Calu3 (cell line): ENCODE measurements at regions not wholly inside any gene's neighbourhood (a gene's known extent, or its start where the extent isn't known, plus 50 kb on each side); places are given as distances from the start of the nearest gene placed in this dataset.

ENCODE experiments used
- BruUV-seq: library from RNA; stranded (reverse); fragments of 400-500 nt; replicated peaks from 2 replicates; lab custom pipeline; 2021; lab: Mats Ljungman, UMichigan
- CTCF ChIA-PET: fragments of 300-600 bp; sonication (Branson Sonifier 250); formaldehyde crosslinking; loops from one replicate; lab custom pipeline; 2022; ENCODE audit warnings: antibody characterized with exemption; lab: Charles Lee
- DNase-seq: peaks from one replicate; pipeline ENCODE4 v3.0.0; 2022
- H3K27ac Mint-ChIP-seq: one replicate; pipeline ENCODE4 v1.8.0; 2022; ENCODE audit warnings: mixed read lengths; ENCODE audit not compliant: unreplicated experiment
- H3K27me3 Mint-ChIP-seq: one replicate; pipeline ENCODE4 v1.8.0; 2022; ENCODE audit warnings: mixed read lengths; ENCODE audit not compliant: unreplicated experiment
- H3K36me3 Mint-ChIP-seq: one replicate; pipeline ENCODE4 v1.8.0; 2022; ENCODE audit warnings: mild to moderate bottlenecking, moderate library complexity, mixed read lengths; ENCODE audit not compliant: insufficient read depth, unreplicated experiment
- H3K4me1 Mint-ChIP-seq: one replicate; pipeline ENCODE4 v1.8.0; 2022; ENCODE audit warnings: mild to moderate bottlenecking, low read depth, mixed read lengths; ENCODE audit not compliant: unreplicated experiment
- H3K4me3 Mint-ChIP-seq: one replicate; pipeline ENCODE4 v1.8.0; 2022; ENCODE audit warnings: mild to moderate bottlenecking, low read depth, moderate library complexity, mixed read lengths; ENCODE audit not compliant: unreplicated experiment
- H3K9me3 Mint-ChIP-seq: one replicate; pipeline ENCODE4 v1.8.0; 2022; ENCODE audit warnings: low read depth, mixed read lengths; ENCODE audit not compliant: unreplicated experiment
- intact Hi-C: fragments of 100-400 bp; cut with micrococcal nuclease; formaldehyde crosslinking; loops from one replicate; pipeline ENCODE4 v1.10.0; 2022; ENCODE audit not compliant: unreplicated experiment
- TF ChIP-seq, protein P1 (sequence below): fragments of 200-600 bp; IDR thresholded peaks from one replicate; pipeline ENCODE4 v1.8.0; 2022; ENCODE audit warnings: antibody characterized with exemption; ENCODE audit not compliant: unreplicated experiment

DNA sequence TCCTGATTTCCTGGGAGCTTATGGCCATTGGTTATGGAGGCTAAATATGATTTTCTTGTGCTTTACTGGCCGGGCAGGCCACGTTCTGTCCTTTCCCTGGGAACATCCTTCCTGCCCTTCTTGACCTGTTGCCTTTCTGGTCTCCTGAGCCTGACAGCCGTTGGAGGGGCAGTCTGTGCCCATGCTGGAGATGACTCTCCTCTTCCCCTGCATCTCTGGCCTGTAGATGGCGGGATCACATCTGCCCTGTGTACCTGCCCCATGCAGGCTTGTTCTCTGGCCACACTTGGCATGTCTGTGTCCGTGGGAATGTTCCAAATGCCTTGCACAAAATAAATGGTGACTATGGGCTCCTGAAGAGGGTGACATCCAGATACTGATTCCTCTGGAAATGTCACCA is 253.1 kb upstream of the IRX4 start:
- DNase-seq = no peak
- no peak overlapping the region for H3K4me3 Mint-ChIP-seq
- intact Hi-C loops = no loop called here
- H3K36me3 Mint-ChIP-seq = no peaks in the 10 kb centered on the region
- CTCF ChIA-PET = no interaction called here
- no peaks in the 10 kb centered on the region for H3K4me1 Mint-ChIP-seq
- H3K27ac Mint-ChIP-seq = no peak overlapping the region
- TF ChIP-seq, protein P1, sequence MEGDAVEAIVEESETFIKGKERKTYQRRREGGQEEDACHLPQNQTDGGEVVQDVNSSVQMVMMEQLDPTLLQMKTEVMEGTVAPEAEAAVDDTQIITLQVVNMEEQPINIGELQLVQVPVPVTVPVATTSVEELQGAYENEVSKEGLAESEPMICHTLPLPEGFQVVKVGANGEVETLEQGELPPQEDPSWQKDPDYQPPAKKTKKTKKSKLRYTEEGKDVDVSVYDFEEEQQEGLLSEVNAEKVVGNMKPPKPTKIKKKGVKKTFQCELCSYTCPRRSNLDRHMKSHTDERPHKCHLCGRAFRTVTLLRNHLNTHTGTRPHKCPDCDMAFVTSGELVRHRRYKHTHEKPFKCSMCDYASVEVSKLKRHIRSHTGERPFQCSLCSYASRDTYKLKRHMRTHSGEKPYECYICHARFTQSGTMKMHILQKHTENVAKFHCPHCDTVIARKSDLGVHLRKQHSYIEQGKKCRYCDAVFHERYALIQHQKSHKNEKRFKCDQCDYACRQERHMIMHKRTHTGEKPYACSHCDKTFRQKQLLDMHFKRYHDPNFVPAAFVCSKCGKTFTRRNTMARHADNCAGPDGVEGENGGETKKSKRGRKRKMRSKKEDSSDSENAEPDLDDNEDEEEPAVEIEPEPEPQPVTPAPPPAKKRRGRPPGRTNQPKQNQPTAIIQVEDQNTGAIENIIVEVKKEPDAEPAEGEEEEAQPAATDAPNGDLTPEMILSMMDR = no peak
- H3K27me3 Mint-ChIP-seq = no peaks in the 10 kb centered on the region
- BruUV-seq = no TSS peak
- peaks cover 6% of the 10 kb centered on the region for H3K9me3 Mint-ChIP-seq

DNA sequence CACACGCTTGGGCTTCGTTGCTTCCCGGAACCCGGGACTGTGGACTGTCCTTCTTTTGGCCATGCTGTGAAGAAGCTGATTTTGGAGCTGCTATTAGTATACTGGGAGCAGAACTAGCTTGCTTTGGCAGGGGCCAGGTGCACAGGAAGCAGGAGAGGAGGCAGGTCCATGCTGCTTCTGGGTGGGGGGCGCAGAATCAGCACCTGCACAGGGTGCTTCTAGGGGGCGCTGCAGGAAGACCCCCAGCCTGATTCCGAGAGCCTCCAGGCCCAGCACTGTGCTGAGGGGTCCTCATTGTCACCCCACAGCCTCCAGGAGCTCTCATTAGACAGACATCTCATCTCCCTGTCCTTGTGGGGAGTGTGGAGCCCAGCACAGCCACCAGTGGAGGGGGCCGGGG is 252.6 kb upstream of the IRX4 start:
- no peak for DNase-seq
- no peaks in the 10 kb centered on the region for H3K36me3 Mint-ChIP-seq
- no TSS peak for BruUV-seq
- H3K27ac Mint-ChIP-seq = no peak overlapping the region
- TF ChIP-seq, protein P1 = no peak
- CTCF ChIA-PET = no interaction called here
- intact Hi-C loops = no loop called here
- no peak overlapping the region for H3K4me3 Mint-ChIP-seq
- no peaks in the 10 kb centered on the region for H3K4me1 Mint-ChIP-seq
- H3K9me3 Mint-ChIP-seq = peaks cover 6% of the 10 kb centered on the region
- no peaks in the 10 kb centered on the region for H3K27me3 Mint-ChIP-seq

DNA sequence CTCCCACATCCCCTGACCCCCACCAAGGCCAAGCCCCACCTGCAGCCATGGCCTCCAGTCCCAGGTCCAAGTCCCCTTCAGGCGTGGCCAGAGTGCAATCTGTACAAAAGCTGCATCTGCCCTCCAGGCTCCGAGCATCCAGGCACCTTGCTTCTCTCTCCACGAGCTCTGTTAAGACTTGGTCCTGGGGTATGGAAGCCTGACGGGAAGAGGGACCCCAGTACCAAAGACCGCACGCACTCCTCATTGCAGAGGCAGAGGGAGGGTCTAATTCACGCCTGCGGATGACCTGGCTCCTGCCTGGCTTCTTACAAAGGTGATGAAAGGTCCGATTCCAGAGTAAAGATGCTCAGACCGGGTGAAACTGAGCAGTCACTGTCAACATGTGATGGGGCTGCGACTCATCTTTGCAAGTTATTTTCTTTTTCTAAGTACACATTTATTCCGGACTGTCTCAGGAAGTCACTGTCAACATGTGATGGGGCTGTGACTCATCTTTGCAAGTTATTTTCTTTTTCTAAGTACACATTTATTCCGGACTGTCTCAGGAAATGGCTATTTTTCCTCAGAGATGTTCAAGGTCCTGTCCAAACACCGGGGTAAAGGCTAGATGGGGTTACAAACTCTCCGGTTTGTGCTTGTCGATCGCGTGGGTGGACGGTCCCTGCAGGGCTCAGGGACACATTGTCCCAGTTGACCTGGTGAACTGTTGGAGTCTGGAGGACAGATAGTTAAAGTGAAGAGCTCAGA is 252.0 kb upstream of the IRX4 start:
- Mint-ChIP-seq H3K4me1 (no peaks in the 10 kb centered on the region), H3K27ac (no peak overlapping the region), H3K4me3 (no peak overlapping the region), H3K9me3 (peaks cover 6% of the 10 kb centered on the region), H3K27me3 (no peaks in the 10 kb centered on the region), H3K36me3 (no peaks in the 10 kb centered on the region)
- intact Hi-C loops = no loop called here
- BruUV-seq = no TSS peak
- CTCF ChIA-PET = no interaction called here
- TF ChIP-seq, protein P1 = no peak
- DNase-seq = no peak

DNA sequence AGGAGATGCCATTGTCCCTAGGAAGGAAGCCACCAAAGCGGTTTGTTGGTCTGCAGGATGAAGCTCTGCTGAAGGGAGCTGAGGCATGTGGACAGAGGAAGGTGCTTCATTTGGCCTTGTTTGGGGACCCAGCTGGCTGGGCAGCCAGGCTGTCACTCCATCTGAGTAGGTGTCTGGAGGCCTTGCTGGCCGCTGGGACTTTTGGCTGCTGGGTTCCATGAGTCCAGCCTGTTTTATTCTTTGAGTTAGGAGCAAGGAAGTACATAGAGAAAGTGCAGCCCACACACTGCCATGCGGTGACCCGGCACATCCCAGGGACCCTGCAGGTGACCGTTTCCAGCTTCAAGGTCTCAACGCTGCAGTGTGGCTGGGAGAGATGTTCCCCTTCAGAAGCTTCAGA is 251.2 kb upstream of the IRX4 start:
- no peaks in the 10 kb centered on the region for H3K27me3 Mint-ChIP-seq
- intact Hi-C loops = no loop called here
- DNase-seq = no peak
- H3K4me3 Mint-ChIP-seq = no peak overlapping the region
- peaks cover 6% of the 10 kb centered on the region for H3K9me3 Mint-ChIP-seq
- CTCF ChIA-PET = no interaction called here
- H3K27ac Mint-ChIP-seq = no peak overlapping the region
- no peaks in the 10 kb centered on the region for H3K4me1 Mint-ChIP-seq
- no TSS peak for BruUV-seq
- H3K36me3 Mint-ChIP-seq = no peaks in the 10 kb centered on the region
- TF ChIP-seq, protein P1 = no peak
